Upper lobe of right lung (tissue), 1 donor: ENCODE measurements at regions not wholly inside any gene's neighbourhood (a gene's known extent, or its start where the extent isn't known, plus 50 kb on each side); places are given as distances from the start of the nearest gene placed in this dataset.
A peak's percentile ranks its signal among the peaks of the same experiment; 100 is the strongest.
"Not testable (repeated sequence)": the region's sequence is repeated elsewhere in the genome, so short reads cannot be mapped to it uniquely, and the experiment has no call there.

ENCODE experiments used
- ATAC-seq: fragments of 200-7000 bp; cut with Tn5 transposase; one replicate; pipeline ENCODE4 v1.9.1; 2020; ENCODE audit warnings: mild to moderate bottlenecking, moderate library complexity
- DNase-seq: peaks from one replicate; pipeline ENCODE4 v3.0.0-alpha.2; 2020
- H3K27ac ChIP-seq: fragments of 200-600 bp; one replicate; pipeline ENCODE4 v1.8.0; 2022
- H3K27me3 ChIP-seq: fragments of 200-600 bp; one replicate; pipeline ENCODE4 v1.8.0; 2022; ENCODE audit warnings: mild to moderate bottlenecking
- H3K36me3 ChIP-seq: fragments of 200-600 bp; one replicate; pipeline ENCODE4 v1.8.0; 2022
- H3K4me1 ChIP-seq: fragments of 200-600 bp; one replicate; pipeline ENCODE4 v1.8.0; 2022
- H3K4me3 ChIP-seq: fragments of 200-600 bp; one replicate; pipeline ENCODE4 v1.8.0; 2022; ENCODE audit warnings: mild to moderate bottlenecking
- H3K9me3 ChIP-seq: fragments of 200-600 bp; one replicate; pipeline ENCODE4 v1.8.0; 2022
- CTCF ChIP-seq: fragments of 200-600 bp; IDR thresholded peaks from one replicate; pipeline ENCODE4 v1.8.0; 2022; ENCODE audit warnings: antibody characterized with exemption
- intact Hi-C: fragments of 100-400 bp; cut with DNase I; formaldehyde crosslinking; loops from one replicate; pipeline ENCODE4 v1.11.0; 2022
- donor health status: DM: no; HTN: yes; CAD: no; lungs with severe emphysema.

GRCh38 chr1:209162651-209163050 is 420.9 kb upstream of the CAMK1G start:
- intact Hi-C loops = no loop called here
- no peak for DNase-seq

GRCh38 chr1:209168204-209168603 is 415.3 kb upstream of the CAMK1G start:
- intact Hi-C loops = no loop called here
- Histone ChIP-seq H3K4me3 (no peak overlapping the region), H3K36me3 (no peaks in the 10 kb centered on the region), H3K9me3 (no peaks in the 10 kb centered on the region), H3K4me1 (no peaks in the 10 kb centered on the region), H3K27ac (no peak overlapping the region), H3K27me3 (no peaks in the 10 kb centered on the region)
- ATAC-seq (no peak), DNase-seq (no peak)
- TF ChIP-seq CTCF = no peak

More at GRCh38 chr1:209162651-209163050, 420.9 kb upstream of the CAMK1G start:
- Histone ChIP-seq H3K27me3 (no peaks in the 10 kb centered on the region), H3K9me3 (no peaks in the 10 kb centered on the region), H3K36me3 (no peaks in the 10 kb centered on the region), H3K4me1 (no peaks in the 10 kb centered on the region), H3K4me3 (no peak overlapping the region), H3K27ac (no peak overlapping the region)
- no peak for ATAC-seq
- TF ChIP-seq CTCF = no peak

- no peak overlapping the region for H3K27ac ChIP-seq
- DNase-seq (no peak), ATAC-seq (no peak)
- no peaks in the 10 kb centered on the region for H3K9me3 ChIP-seq
- H3K36me3 ChIP-seq = no peaks in the 10 kb centered on the region
- no peaks in the 10 kb centered on the region for H3K4me1 ChIP-seq
- no peaks in the 10 kb centered on the region for H3K27me3 ChIP-seq
- no peak overlapping the region for H3K4me3 ChIP-seq
- no peak for TF ChIP-seq CTCF
- intact Hi-C loops = no loop called here
Measured at GRCh38 chr1:209171151-209171550, 412.4 kb upstream of the CAMK1G start.

- Histone ChIP-seq H3K4me3 (no peak overlapping the region), H3K27ac (no peak overlapping the region), H3K9me3 (no peaks in the 10 kb centered on the region), H3K36me3 (no peaks in the 10 kb centered on the region), H3K4me1 (no peaks in the 10 kb centered on the region), H3K27me3 (no peaks in the 10 kb centered on the region)
- ATAC-seq = no peak
- no peak for TF ChIP-seq CTCF
- DNase-seq = no peak
- intact Hi-C loops = no loop called here
Measured at GRCh38 chr1:209172286-209172685, 411.2 kb upstream of the CAMK1G start.

GRCh38 chr1:209172792-209173542 is 410.5 kb upstream of the CAMK1G start:
- H3K36me3 ChIP-seq, H3K4me1 ChIP-seq, H3K9me3 ChIP-seq, H3K27ac ChIP-seq, H3K4me3 ChIP-seq, intact Hi-C loops, H3K27me3 ChIP-seq, DNase-seq: not testable (repeated sequence)
- peak; percentile 13 for ATAC-seq

GRCh38 chr1:209173796-209174195 is 409.7 kb upstream of the CAMK1G start:
- H3K4me1 ChIP-seq, intact Hi-C loops, H3K36me3 ChIP-seq, H3K9me3 ChIP-seq, H3K27me3 ChIP-seq, DNase-seq, H3K4me3 ChIP-seq, H3K27ac ChIP-seq: not testable (repeated sequence)
- peak; percentile 28 for ATAC-seq
